ENCODE measurements at regions not wholly inside any gene's neighbourhood (a gene's known extent, or its start where the extent isn't known, plus 50 kb on each side); places are given as distances from the start of the nearest gene placed in this dataset.
"Not testable (repeated sequence)": the region's sequence is repeated elsewhere in the genome, so short reads cannot be mapped to it uniquely, and the experiment has no call there.

DNA sequence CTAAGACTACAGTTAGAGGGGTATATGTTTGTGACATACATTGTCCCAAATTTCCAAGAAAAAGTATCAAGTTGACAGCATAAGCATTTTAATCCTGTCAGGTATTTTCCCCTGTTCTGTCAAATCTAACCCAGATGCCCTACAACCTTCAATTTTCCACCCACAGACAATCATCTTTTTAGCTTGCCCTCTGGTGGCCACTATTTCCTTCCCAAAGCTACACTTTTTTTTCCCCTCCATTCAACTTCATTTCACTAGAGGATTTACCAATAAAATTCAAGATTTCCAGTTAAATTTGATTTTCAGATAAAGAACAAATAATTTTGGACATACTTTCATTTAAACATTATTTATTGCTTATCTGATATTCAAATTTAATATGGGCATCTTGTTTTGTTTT is 286.6 kb downstream of the TENT5A start:
- no peak for DNase-seq (ENCODE audit: low spot score)

GRCh38 chr6:81456416-81456815 is 296.1 kb downstream of the TENT5A start:
- no peak for DNase-seq (ENCODE audit: low spot score)

- no peak for DNase-seq (ENCODE audit: low spot score)
Observed at GRCh38 chr6:81455641-81456040, 296.8 kb downstream of the TENT5A start.

- DNase-seq (ENCODE audit: low spot score), result no peak
Observed at GRCh38 chr6:81451787-81452186, 300.7 kb downstream of the TENT5A start.

DNA sequence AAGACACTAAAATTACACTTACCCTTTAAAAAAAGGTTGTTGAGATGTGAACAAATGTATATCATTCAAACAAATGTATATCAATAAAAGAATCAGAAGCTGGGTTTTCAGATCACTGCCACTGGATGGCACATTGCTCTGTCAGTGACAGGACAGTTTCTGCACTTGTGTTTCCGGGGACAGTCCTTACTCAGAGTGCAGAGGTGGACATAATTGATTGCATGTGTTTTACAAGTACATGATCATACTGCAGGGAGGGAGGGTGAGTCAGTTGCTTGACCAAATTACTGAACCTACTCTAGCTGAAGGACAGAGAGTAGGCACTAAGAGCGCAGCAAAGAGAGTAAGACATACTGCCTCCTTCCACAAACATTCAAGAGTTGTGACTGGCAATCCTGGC is 302.3 kb downstream of the TENT5A start:
- no peak for DNase-seq (ENCODE audit: low spot score)

DNA sequence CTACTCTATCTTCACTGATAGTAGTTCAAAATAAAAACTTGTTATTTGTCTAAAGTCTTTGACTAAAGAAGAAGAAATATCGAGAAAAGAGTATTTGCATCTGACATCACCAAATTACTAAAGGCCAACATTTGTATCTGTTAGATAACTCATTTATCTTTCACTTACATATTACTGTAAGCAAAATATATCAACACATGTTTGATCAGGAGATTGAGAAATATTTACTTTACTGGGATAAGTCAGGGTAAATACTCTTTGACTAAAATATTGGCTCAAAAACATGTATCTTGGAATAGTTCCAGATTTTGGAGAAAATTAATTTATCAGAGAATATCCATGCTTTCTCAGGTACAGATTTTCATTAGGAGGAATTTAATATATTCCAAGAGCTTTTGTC is 306.0 kb downstream of the TENT5A start:
- no peak for DNase-seq (ENCODE audit: low spot score)

DNA sequence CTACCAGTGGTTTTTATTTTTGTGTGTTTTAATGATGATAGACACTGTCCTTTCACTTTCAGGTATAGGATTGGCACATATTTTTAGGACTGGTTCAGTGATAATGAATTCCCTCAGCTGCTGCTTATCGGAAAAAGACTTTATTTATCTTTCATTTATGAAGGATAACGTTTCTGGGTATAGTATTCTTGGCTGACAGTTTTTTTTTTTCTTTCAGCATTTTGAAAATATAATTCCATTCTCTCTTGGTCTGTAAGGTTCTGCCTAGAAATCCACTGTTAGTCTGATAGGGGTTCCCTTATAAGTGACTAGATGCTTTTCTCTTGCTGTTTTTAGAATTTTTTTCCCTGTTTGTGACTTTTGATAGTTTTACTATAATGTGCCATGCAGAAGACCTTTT is 313.1 kb downstream of the TENT5A start:
- DNase-seq (ENCODE audit: low spot score), result no peak

DNA sequence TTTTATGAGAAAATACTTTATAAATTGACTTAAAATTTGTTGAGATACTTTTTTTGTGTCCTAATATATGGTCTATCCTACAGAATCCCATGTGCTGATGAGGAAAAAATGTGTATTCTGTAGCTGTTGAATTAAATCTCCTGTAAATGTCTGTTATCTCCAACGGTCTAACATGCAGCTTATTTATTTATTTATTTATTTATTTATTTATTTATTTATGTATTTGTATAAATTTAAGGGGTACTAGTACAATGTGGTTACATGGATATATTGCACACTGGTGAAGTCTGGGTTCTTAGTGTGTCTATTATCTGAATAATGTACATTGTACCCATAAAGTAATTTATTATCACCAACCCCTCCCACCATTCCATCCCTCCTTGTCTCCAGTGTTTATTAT is 315.5 kb downstream of the TENT5A start:
- DNase-seq (ENCODE audit: low spot score), result no peak

DNA sequence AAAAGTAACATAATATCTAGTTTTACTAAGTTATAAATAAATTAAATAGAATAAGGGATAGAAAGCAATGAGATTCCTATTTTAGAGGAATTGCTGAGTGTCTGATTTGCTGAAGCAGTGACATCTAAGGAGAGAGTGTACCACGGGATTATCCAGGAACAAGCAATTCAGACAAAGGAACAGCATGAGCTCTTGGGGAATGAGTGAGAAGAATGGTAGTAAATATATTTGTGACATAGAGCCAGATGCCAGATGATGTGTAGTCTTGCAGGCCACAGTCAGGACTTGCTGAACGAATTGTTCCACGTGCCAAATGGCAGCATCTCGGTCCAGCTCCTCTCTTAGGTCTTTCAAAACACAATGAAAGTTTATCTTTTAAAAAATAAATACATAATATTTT is 339.2 kb downstream of the TENT5A start:
- DNase-seq (ENCODE audit: low spot score), result no peak

- no peak for DNase-seq (ENCODE audit: low spot score)
Observed at GRCh38 chr6:81401970-81402690, 350.4 kb downstream of the TENT5A start.

DNA sequence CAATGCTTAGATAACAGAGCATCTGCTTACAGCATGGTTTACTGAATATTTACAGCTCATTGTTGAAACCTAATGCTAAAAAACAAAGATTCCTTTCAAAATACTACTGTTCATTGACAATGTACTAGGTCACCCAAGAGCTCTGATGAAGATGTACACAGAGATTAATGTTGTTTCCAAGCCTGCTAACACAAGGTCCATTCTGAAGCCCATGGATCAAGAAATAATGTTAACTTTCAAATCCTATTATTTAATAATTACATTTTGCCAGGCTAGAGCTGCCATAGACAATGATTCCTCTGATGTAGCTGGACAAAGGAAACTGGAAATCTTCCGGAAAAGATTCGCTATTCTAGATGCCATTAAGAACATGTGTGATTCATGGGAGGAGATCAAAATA is 355.6 kb downstream of the TENT5A start:
- no peak for DNase-seq (ENCODE audit: low spot score)

- DNase-seq (ENCODE audit: low spot score), result no peak
Observed at GRCh38 chr6:81387163-81387562, 365.3 kb downstream of the TENT5A start.

GRCh38 chr6:81384921-81385320 is 367.6 kb downstream of the TENT5A start:
- no peak for DNase-seq (ENCODE audit: low spot score)

DNA sequence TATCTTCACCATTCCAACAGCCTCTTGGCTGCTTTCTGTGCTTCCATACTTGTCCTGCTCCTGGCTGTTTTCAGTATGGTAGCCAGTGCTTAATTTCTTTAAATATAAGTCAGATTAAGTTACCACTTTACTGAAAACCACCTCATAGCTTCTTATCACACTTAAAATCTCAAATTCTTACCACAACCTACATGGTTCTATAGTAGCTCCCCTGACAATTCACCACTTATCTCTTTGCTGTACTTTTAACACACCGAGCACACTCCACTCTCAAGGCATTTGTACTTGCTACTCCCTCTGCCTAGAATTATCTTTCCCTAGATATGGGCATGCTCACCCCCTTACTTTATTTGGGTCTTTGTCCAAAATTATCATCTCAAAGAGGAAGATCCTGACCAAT is 369.0 kb downstream of the TENT5A start:
- no peak for DNase-seq (ENCODE audit: low spot score)

GRCh38 chr6:81382852-81383251 is 369.6 kb downstream of the TENT5A start:
- no peak for DNase-seq (ENCODE audit: low spot score)

GRCh38 chr6:81381382-81381916 is 371.0 kb downstream of the TENT5A start:
- peak; percentile 17 for DNase-seq (ENCODE audit: low spot score)

DNA sequence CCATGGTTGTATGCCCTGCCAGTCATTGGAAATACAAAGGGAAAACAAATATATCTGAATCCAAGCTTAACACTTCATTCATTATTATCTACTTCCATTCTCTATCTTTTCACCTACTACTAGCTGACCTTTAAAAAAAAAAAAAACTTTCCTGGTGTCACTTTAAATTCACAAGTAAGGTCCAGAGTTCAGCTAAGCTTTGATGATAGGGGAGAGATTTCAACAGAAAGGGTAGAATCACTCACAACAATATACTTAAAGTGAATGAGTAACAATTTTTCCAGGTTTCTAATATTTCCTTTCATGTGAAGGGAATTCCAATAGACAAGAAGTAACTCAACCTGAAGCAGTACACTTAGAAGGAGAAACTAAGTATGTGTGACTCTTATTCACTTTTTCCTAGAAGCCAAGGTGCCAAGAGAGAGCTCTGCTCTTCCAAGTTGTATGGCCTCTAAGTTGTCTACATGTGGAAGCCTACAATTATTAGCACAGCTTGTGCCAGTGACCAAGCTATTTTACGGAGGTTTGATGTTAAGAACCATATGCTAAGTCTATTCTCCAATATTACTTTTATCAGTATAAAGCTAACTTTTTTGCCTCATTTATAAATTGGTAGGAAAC is 371.7 kb downstream of the TENT5A start:
- DNase-seq (ENCODE audit: low spot score), result peak; percentile 19

- DNase-seq (ENCODE audit: low spot score), result no peak
Observed at GRCh38 chr6:81376745-81377144, 375.7 kb downstream of the TENT5A start.

DNA sequence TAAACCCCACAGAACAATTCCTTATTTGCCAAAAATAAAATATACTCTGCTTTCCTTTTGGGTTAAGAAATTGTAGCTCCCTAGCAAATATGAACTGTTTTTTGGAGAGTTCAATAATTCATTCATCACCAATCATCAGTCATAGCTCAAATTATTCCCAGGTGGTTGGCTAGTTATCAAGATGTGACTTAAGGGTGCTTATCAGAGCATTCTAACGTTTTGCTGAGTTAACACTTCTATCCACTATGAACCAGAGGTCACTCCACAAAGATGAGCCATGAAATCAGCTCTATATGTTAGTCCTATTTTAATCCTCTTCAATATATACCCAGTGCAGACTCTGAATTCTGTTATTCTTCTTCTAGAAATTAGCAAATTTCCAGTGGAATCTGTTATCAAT is 379.1 kb downstream of the TENT5A start:
- DNase-seq (ENCODE audit: low spot score), result no peak

GRCh38 chr6:81371930-81372329 is 380.6 kb downstream of the TENT5A start:
- no peak for DNase-seq (ENCODE audit: low spot score)

DNA sequence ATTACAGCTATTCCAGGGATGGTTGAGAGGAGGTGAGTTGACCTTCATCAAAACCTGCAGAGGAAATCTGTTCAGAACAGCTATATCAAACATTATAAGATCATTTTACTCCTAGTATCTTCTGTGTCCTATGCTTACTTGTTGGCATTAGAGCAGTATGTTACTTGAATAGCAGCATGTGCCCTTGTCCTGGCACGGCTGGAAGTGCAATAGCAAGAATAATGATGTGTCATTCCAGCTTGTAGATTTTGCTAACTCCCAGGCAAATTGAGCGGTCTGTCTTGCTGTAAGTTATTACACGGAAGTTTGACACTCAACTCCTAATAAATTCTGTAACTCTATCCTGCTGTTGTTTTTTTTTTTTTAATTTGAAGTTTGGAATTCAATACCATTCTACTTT is 385.5 kb downstream of the TENT5A start:
- no peak for DNase-seq (ENCODE audit: low spot score)

GRCh38 chr6:81362246-81362645 is 390.2 kb downstream of the TENT5A start:
- DNase-seq (ENCODE audit: low spot score), result no peak

GRCh38 chr6:81353262-81353661 is 399.2 kb downstream of the TENT5A start:
- DNase-seq (ENCODE audit: low spot score), result no peak

DNA sequence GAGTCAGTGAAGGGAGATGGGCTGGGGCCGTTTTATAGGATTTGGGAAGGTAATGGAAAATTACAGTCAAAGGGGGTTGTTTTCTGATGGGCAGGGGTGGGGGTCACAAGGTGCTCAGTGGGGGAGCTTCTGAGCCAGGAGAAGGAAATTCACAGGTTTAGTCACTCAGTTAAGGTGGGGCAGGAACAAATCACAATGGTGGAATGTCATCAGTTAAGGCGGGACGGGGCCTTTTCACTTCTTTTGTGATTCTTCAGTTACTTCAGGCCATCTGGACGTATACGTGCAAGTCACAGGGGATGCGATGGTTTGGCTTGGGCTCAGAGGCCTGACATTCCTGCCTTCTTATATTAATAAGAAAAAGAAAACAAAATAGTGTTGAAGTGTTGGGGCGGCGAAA is 408.5 kb downstream of the TENT5A start:
- DNase-seq (ENCODE audit: low spot score), result not testable (repeated sequence)

Measured in HuH-7 (cell line).